WTC11 (cell line): ENCODE measurements at regions not wholly inside any gene's neighbourhood (a gene's known extent, or its start where the extent isn't known, plus 50 kb on each side); places are given as distances from the start of the nearest gene placed in this dataset.

Source experiments
- CREM ChIP-seq: sonication (generic); formaldehyde crosslinking; IDR thresholded peaks from 2 replicates; pipeline ENCODE4 v1.8.1; 2022; ENCODE audit warnings: mild to moderate bottlenecking, missing genetic modification reagents, moderate library complexity
- ESRRA ChIP-seq: sonication (generic); formaldehyde crosslinking; IDR thresholded peaks from 2 replicates; pipeline ENCODE4 v1.8.1; 2022; ENCODE audit warnings: mild to moderate bottlenecking, missing genetic modification reagents, borderline replicate concordance
- FOXK1 ChIP-seq: sonication (generic); formaldehyde crosslinking; IDR thresholded peaks from 2 replicates; pipeline ENCODE4 v1.8.0; 2022; ENCODE audit warnings: mild to moderate bottlenecking, moderate library complexity, missing genetic modification reagents
- KAT7 ChIP-seq: sonication (generic); formaldehyde crosslinking; IDR thresholded peaks from 2 replicates; pipeline ENCODE4 v1.8.1; 2023; ENCODE audit warnings: missing genetic modification reagents, mild to moderate bottlenecking, borderline replicate concordance
- NFE2L1 ChIP-seq: sonication (generic); formaldehyde crosslinking; IDR thresholded peaks from 2 replicates; pipeline ENCODE4 v1.8.1; 2023; ENCODE audit warnings: missing genetic modification reagents
- NR2C2 ChIP-seq: sonication (generic); formaldehyde crosslinking; IDR thresholded peaks from 2 replicates; pipeline ENCODE4 v1.8.0; 2022; ENCODE audit warnings: mild to moderate bottlenecking, missing genetic modification reagents
- TEAD4 ChIP-seq: sonication (generic); formaldehyde crosslinking; IDR thresholded peaks from 2 replicates; pipeline ENCODE4 v1.8.0; 2022; ENCODE audit warnings: mild to moderate bottlenecking, missing genetic modification reagents
- ZNF138 ChIP-seq: sonication (generic); formaldehyde crosslinking; conservative IDR thresholded peaks from 2 replicates; pipeline ENCODE4 v1.8.1; 2022; ENCODE audit warnings: mild to moderate bottlenecking, moderate library complexity, missing genetic modification reagents
- ZNF263 ChIP-seq: sonication (generic); formaldehyde crosslinking; IDR thresholded peaks from 2 replicates; pipeline ENCODE4 v1.8.1; 2022; ENCODE audit warnings: low read depth, mild to moderate bottlenecking, moderate library complexity, missing genetic modification reagents
- TF ChIP-seq, protein P1 (sequence below): fragments of 200-600 bp; IDR thresholded peaks from 2 replicates; pipeline ENCODE4 v1.8.0; 2022; ENCODE audit warnings: antibody characterized with exemption
- TF ChIP-seq, protein P2 (sequence below): sonication (generic); formaldehyde crosslinking; IDR thresholded peaks from 2 replicates; pipeline ENCODE4 v1.8.0; 2022; ENCODE audit warnings: mild to moderate bottlenecking, missing genetic modification reagents
- TF ChIP-seq, protein P3 (sequence below): sonication (generic); formaldehyde crosslinking; IDR thresholded peaks from 2 replicates; pipeline ENCODE4 v1.8.1; 2022; ENCODE audit warnings: mild to moderate bottlenecking, moderate library complexity, missing genetic modification reagents
- TF ChIP-seq, protein P4 (sequence below): sonication (generic); formaldehyde crosslinking; IDR thresholded peaks from 2 replicates; pipeline ENCODE4 v1.8.1; 2023; ENCODE audit warnings: mild to moderate bottlenecking, missing genetic modification reagents, moderate library complexity
- TF ChIP-seq, protein P5 (sequence below): sonication (generic); formaldehyde crosslinking; IDR thresholded peaks from 2 replicates; pipeline ENCODE4 v1.8.0; 2023; ENCODE audit warnings: mild to moderate bottlenecking, missing genetic modification reagents

DNA sequence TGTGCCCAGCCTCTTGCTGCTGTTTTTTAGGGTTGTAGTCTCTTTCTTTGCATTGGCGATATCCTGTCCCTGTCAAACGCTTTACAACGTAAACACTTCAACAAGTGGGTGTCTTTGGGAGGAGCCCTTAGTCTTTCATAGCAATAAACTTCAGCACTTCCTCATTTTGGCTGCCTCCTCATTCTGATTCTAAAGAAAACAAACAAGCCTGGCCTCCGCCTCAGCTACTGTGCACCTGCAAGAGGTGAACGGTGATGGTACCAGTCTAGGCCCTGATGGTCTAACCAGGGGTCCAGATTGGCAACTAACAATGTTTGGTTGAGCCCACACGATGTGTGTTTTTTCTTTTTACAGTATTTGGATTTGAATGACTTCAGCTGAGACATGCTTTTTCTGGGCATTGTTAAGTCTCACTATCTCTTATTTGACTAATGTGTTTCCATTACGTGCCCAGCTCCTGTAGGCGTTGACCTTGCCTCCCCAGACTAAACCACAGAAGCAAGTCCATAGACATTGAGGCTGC, 53.2 kb upstream of the CUL3 start:
- TF ChIP-seq KAT7 (CRISPR knock-in tag) (no peak), NR2C2 (CRISPR knock-in tag) (no peak), FOXK1 (CRISPR knock-in tag) (no peak), ZNF138 (CRISPR knock-in tag) (no peak), ZNF263 (no peak), ESRRA (CRISPR knock-in tag) (no peak), NFE2L1 (CRISPR knock-in tag) (no peak), CREM (CRISPR knock-in tag) (no peak), TEAD4 (CRISPR knock-in tag) (no peak)
- TF ChIP-seq, protein P1, sequence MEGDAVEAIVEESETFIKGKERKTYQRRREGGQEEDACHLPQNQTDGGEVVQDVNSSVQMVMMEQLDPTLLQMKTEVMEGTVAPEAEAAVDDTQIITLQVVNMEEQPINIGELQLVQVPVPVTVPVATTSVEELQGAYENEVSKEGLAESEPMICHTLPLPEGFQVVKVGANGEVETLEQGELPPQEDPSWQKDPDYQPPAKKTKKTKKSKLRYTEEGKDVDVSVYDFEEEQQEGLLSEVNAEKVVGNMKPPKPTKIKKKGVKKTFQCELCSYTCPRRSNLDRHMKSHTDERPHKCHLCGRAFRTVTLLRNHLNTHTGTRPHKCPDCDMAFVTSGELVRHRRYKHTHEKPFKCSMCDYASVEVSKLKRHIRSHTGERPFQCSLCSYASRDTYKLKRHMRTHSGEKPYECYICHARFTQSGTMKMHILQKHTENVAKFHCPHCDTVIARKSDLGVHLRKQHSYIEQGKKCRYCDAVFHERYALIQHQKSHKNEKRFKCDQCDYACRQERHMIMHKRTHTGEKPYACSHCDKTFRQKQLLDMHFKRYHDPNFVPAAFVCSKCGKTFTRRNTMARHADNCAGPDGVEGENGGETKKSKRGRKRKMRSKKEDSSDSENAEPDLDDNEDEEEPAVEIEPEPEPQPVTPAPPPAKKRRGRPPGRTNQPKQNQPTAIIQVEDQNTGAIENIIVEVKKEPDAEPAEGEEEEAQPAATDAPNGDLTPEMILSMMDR, result no peak
- TF ChIP-seq, protein P2, sequence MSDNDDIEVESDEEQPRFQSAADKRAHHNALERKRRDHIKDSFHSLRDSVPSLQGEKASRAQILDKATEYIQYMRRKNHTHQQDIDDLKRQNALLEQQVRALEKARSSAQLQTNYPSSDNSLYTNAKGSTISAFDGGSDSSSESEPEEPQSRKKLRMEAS (CRISPR knock-in tag), result no peak
- TF ChIP-seq, protein P3, sequence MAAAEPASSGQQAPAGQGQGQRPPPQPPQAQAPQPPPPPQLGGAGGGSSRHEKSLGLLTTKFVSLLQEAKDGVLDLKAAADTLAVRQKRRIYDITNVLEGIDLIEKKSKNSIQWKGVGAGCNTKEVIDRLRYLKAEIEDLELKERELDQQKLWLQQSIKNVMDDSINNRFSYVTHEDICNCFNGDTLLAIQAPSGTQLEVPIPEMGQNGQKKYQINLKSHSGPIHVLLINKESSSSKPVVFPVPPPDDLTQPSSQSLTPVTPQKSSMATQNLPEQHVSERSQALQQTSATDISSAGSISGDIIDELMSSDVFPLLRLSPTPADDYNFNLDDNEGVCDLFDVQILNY (CRISPR knock-in tag), result no peak
- TF ChIP-seq, protein P4, sequence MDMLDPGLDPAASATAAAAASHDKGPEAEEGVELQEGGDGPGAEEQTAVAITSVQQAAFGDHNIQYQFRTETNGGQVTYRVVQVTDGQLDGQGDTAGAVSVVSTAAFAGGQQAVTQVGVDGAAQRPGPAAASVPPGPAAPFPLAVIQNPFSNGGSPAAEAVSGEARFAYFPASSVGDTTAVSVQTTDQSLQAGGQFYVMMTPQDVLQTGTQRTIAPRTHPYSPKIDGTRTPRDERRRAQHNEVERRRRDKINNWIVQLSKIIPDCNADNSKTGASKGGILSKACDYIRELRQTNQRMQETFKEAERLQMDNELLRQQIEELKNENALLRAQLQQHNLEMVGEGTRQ (CRISPR knock-in tag), result no peak
- TF ChIP-seq, protein P5, sequence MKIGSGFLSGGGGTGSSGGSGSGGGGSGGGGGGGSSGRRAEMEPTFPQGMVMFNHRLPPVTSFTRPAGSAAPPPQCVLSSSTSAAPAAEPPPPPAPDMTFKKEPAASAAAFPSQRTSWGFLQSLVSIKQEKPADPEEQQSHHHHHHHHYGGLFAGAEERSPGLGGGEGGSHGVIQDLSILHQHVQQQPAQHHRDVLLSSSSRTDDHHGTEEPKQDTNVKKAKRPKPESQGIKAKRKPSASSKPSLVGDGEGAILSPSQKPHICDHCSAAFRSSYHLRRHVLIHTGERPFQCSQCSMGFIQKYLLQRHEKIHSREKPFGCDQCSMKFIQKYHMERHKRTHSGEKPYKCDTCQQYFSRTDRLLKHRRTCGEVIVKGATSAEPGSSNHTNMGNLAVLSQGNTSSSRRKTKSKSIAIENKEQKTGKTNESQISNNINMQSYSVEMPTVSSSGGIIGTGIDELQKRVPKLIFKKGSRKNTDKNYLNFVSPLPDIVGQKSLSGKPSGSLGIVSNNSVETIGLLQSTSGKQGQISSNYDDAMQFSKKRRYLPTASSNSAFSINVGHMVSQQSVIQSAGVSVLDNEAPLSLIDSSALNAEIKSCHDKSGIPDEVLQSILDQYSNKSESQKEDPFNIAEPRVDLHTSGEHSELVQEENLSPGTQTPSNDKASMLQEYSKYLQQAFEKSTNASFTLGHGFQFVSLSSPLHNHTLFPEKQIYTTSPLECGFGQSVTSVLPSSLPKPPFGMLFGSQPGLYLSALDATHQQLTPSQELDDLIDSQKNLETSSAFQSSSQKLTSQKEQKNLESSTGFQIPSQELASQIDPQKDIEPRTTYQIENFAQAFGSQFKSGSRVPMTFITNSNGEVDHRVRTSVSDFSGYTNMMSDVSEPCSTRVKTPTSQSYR (CRISPR knock-in tag), result no peak
